ENCODE measurements at regions not wholly inside any gene's neighbourhood (a gene's known extent, or its start where the extent isn't known, plus 50 kb on each side); places are given as distances from the start of the nearest gene placed in this dataset.
"Not testable (repeated sequence)": the region's sequence is repeated elsewhere in the genome, so short reads cannot be mapped to it uniquely, and the experiment has no call there.

DNA sequence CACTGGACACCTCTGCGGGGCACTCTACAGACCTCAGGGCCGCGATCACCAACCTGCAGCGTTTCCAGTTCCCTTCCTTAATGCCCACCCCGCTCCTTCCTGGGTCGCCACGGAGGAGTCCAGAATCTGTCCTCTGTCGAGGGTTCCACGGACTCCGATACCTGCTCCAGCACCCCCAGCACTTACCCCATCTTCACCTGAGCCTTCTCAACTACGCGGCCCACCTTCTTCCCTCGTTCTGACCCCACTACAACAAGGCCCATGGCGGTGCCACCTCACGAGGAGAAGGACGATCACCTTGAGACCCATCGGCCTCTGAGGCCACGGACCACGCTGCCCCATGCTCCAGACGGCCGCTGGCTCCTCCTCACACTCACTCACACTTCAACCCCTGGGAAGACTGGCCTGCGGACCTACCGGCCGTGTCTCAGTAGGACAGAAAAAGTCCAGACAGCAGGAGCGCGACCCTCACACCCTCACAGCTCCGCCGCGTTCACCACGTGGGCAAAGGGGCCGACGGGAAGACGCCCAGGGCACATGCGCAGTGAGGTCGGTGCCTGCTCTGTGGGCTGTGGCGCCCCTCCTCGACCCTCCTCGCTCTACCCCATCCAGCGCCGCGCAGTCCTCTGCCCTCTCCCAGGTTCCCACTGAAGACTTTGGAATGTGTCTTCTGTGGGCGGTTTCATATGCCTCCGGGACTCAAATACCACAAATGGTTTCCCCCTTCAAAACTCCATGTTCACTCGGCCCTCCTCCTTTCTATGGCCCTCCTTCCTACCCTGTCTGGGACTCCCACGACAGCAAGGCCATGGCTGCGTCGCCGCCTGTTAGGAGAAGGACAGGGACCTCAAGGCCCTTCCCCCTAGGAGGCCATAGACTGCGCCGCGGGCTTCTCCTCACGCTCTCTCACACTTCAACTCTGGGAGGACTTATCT, 193.9 kb upstream of the PHF14 start:
- DNase-seq (ENCODE audit: low read depth) = no peak

DNA sequence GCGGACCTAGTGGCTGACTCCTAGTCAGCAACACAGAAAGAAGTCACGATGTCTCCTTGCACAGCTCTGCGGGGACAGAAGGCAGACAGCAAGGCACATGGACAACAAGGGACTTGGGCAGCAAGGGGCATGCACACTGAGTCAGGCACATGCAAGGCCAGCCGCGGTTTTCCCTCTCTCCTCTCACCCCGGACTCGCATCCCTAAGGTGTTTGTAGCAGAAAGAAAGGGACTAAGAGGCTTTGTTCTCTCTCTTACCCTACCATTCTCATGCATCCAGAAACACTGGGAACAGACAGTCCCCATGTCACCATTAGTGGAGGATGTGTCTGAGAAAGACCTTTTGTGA, 193.3 kb upstream of the PHF14 start:
- no peak for DNase-seq (ENCODE audit: low read depth)

DNA sequence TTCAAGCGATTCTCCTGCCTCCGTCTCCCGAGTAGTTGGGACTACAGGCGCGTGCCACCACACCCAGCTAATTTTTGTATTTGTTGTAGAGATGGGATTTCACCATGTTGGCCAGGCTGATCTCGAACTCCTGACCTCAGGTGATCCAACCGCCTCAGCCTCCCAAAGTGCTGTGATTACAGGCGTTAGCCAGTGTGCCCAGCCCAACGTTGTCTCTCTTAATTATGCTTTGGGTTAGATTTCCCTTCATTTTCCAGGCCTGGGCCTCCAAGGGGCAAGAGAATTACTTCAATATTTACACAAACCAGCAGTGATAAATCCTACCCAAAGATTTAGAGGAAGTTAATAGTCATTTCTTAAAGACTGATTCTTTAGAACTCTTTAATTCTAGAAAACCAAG, 186.7 kb upstream of the PHF14 start:
- DNase-seq (ENCODE audit: low read depth) = not testable (repeated sequence)

DNA sequence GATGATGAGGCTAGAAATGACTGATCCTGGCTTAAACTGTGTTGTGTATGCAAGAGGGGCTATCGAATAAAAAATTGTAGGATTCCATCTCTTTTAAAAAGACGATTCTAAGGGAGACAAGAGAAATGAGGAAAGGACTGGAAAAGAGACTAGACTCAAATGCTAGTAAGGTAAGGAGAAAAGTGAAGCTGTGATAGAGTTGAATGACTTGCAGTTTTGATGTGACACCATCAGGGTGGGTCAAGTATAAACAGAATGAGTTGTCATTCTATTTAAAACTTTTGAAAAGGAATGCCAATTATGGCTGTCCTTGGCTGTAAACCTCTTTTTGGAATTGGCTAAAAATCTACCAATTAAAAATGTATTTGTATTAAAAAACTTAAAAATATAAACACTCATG, 184.5 kb upstream of the PHF14 start:
- no peak for DNase-seq (ENCODE audit: low read depth)

DNA sequence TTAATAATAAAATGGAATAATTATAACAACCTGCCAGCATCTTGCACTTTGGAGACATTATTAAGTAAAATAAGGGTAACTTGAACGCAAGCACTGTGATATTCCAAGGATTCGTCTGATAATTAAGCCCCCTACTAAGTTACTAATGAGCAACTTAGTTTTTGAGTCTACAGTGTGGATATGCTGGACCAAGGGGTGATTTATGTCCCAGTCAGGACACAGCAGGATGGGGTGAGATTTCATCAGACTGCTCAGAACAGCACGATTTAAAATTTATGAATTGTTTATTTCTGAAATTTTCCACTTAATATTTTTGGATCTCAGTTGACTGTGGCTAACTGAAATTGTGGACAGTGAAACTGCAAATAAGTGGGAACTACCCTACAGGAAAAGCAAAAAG, 182.8 kb upstream of the PHF14 start:
- no peak for DNase-seq (ENCODE audit: low read depth)

DNA sequence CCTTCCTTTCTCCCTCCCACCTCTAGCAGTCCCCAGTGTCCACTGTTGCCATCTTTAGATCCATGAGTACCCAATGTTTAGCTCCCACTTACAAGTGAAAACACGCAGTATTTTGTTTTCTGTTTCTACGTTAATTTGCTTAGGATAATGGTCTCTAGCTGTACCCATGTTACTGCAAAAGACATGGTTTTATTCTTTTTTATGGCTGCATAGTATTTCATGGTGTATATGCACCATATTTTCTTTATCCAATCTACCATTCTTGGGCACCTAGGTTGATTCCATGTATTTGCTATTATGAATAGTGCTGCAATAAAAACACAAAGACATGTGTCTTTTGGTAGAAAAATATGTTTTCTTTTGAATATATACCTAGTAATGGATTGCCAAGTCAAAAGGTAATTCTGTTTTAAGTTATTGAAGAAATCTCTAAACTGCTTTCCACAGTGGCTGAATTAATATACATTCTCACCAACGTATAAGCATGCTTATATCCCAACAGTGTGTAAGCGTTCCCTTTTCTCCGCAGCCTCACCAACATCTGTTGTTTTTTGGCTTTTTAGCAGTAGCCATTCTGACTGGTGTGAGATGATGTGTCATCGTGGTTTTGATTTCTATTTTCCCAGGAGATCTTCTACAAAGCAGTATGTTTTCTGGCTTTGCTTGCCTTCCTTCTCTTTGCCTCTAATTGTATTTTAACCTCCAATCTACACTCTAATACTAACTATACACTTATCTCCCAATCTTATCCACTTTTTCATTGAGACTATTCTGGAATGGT, 179.5 kb upstream of the PHF14 start:
- no peak for DNase-seq (ENCODE audit: low read depth)

DNA sequence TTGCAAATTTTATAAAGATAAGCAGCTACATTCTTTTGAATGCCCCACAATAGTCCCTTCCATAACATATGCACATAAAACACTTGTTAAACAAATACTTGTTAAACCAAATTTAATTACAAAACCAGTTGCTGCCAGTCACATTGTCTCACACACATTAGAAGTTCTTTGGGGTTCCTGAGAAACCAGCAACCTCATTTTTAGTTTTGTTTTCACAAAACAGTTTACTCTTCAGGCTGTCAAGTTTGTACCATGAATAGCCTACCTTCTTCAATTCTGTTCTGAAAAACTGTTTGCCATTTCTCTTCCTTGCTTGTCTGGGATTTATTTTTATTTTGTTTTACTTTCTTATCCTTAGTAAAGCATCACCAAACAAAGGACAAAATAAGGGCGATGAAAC, 176.5 kb upstream of the PHF14 start:
- DNase-seq (ENCODE audit: low read depth) = no peak

DNA sequence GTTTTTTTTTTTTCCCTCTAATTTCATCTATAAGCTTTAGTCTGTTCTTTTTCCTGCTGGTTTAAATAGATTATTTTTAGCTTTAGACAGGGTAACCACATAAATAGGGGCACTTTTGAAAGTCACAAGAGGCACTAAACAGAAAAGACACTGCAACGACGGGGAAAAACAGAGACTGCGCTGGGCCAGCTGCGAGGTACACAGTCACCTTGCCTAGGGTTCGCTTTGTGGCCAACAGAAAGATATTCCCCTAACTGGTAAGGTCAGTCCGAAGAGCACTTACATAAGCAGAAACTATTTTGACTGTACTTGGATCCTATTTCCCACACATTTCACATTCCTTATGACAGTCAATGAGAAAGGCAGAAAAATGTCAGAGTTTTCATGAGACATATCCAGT, 175.6 kb upstream of the PHF14 start:
- no peak for DNase-seq (ENCODE audit: low read depth)

DNA sequence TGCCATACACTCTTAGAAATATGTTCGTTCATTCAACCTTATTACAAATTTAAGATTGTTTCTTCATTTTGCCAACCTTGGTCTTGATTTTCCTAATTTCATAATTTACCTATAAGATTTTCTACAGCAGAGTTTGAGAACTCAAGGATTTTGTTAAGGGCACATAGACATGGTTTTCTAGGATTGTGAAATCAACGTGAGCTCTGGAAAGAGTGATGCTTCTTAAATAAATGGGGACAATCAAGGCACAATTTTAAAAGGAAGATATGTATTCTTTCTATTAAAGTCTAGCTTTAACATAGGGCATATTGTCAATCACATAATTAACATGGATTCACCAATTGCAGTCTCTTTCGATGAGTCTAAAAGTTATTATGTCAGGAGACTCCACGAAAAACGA, 174.2 kb upstream of the PHF14 start:
- no peak for DNase-seq (ENCODE audit: low read depth)

DNA sequence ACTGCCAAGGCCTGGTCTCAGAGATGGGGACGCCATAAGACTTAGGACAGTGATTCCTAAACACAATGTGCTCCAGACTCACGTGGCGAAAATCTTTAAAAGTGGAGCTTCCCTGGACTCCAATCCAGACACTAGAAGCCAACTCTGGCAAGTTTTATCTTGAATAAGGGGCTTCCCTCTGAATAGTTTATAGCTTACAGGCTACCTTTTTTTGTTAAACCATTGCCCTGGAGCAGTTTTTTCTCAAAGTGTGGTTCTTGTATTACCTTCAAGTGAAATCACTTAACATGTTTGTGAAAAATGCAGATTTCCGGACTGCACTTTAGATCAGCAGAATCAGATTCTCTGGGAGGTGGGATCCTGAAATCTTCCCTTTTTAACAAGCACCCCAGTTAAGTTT, 171.7 kb upstream of the PHF14 start:
- DNase-seq (ENCODE audit: low read depth) = no peak

DNA sequence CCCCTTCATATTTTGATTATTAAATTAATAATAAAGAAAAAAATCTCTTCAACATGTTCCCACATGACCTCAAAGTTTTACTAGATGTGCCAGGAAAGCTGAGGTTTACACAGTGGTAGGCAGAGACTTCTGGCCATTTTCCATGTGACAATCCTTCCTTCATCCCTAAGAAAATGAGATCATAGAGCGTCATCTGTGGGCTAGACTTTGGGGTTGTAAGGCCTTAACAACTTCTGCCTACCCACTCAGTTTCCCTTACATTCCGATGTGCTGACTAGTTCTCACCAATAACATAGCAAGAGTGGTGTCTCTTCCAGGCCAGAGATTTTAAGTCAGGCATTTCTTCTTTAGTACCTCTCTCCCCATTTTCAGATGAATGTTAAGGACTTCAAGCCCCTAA, 171.1 kb upstream of the PHF14 start:
- peak; percentile 0 for DNase-seq (ENCODE audit: low read depth)

DNA sequence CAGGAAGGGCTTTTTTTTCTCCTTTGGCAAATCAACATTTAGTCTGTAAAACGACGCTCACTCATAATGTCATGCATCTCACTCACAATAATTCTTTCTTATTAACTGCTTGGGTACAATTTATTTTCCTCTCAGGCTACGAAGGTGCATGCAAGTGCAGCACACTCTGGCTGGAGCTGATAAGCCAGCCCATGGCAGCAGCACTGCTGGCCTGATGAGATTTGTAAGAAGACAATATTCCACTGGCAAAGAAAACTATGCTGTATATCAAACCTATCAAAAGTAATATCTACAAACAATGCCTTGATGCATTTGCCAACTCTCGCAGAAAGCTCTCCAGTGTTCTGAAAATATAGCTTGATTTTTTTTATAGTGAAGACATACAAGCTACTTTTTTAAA, 170.0 kb upstream of the PHF14 start:
- no peak for DNase-seq (ENCODE audit: low read depth)

DNA sequence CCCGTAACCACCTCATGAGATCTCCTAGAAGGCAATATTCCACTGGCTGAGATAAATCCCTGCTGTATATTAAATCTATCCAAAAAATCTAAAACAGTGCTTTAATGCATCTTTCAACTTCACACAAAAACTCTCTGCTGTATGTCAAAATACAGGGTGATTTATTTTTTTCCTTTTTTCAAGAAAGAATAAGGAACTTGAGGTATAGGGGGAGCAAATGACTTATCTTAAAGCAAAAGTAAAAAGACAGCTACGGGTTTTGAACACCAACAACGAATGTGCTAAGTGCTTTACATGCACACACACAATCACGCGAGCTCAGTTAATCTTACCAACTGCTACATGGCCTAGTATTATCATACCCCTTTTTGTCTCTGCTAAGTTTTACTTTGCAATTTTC, 168.9 kb upstream of the PHF14 start:
- DNase-seq (ENCODE audit: low read depth) = no peak

DNA sequence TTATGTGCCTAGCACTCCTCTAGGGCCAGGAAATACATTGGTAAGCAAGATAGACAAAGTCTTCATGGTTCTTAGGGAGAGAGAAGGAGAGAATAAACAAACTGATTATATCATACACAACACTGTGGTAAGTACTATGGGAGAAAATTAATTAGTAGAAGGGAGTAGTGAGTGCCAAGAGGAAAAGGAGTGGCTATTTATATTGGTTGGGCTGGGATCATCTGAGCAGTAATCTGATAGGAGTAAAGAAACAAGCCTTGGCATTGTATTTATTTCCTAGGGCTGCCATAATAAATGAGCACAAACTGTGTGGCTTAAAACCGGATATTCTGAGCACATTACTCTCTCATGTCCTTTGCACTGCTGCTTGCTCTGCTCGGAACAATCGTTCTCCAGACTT, 158.1 kb upstream of the PHF14 start:
- no peak for DNase-seq (ENCODE audit: low read depth)

DNA sequence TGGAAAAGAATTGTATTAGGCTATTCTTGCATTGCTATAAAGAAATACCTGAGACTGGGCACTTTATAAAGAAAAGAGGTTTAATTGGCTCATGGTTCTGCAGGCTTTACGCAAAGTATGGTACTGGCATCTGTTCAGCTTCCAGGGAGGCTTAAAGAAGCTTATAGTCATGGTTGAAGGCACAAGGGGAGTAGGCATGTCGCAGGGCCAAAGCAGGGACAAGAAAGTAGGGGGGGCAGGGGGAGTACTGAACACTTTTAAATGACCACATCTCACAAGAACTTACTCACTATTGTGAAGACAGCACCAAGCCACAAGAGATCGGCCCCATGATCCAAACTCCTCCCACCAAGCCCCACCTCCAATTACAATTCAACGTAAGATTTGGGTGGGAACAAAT, 152.5 kb upstream of the PHF14 start:
- no peak for DNase-seq (ENCODE audit: low read depth)

DNA sequence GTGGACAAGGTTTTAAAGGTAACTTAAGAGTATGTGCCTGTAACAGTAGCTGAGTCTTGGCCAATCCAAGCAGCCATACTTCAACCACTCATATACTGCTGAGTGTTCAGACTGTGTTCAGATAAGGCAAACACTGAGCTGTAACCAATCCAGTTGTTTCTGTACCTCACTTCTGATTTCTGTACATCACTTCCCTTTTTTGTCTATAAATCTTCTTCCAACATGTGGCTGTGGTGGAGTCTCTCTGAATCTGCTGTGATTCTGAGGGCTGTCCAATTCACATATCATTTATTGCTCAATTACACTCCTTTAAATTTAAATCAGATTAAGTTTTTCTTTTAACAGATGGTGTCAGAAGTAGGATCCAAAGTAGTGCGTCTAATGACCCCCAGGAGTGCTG, 149.5 kb upstream of the PHF14 start:
- DNase-seq (ENCODE audit: low read depth) = no peak

DNA sequence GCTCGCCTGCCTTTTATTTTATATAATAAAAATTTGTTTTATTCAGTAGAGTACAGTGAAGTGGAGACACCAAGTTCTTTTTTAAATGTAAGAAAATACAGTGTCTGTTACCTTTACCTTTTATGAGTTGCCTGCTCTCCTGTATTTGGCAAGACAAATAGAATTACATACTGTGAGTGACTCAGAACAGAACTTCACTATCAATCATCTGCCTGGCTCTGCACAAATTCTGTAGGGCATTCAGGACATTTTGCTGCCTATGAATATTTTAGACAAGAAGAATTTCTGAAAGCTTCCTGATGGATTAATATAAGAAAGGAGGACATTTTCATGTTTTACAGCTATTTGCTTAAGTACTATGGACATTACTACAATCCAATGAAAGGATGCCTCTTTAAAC, 135.4 kb upstream of the PHF14 start:
- no peak for DNase-seq (ENCODE audit: low read depth)

DNA sequence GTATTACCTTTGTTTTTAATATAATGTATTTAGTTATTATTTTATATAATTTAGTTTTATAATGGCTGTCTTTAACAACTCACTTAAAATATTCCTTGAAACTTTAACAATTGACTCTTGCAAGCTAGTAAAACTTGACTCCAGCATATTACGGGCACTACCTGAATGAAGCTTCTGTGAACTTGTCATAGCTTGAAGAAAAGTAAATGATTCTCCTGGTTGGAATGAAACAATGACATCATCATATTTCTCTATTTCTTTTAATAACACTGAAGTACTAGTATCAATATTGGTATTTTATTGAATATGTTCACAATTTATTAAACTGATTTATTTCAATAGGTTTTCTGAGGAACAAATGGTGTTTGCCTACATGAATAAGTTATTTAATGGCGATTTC, 128.4 kb upstream of the PHF14 start:
- no peak for DNase-seq (ENCODE audit: low read depth)

DNA sequence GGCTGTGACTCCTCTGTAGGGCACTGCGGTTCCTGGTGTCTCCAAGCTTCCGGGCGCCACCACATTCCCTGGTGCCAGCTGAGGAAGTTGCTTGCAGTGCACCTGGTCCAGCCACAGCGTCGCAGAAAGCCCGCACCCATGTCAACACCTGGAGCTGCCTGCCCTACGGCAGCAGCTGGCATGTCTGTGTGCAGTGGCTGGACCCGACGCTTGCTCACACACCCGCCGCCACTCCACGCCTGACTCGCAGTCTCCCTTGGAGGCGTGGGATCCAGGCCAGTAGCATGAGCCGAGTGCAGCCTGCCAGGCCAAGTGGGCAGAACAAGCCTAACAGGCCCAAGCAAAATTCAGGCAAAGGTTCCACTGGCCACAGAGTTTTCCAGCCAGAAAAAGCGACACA, 118.1 kb upstream of the PHF14 start:
- no peak for DNase-seq (ENCODE audit: low read depth)

DNA sequence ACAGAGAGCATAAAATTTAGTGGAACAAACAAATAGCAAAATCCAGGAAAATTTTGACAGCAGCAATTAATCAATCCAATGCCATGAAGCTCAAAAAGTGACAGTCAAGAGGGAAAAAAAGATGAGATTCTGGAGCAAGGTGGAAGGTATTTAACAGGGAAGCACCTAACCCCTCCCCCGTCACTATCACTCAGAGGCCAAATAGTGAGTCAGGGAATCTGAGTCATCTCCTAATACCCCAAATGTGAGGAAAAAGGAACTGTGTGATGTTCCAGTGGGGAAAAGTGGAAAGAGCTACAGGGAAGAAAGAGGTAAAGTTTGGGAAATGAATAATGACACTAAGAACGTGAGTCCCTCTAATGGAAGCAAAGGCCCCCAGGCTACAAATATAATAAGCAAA, 113.2 kb upstream of the PHF14 start:
- DNase-seq (ENCODE audit: low read depth) = no peak

DNA sequence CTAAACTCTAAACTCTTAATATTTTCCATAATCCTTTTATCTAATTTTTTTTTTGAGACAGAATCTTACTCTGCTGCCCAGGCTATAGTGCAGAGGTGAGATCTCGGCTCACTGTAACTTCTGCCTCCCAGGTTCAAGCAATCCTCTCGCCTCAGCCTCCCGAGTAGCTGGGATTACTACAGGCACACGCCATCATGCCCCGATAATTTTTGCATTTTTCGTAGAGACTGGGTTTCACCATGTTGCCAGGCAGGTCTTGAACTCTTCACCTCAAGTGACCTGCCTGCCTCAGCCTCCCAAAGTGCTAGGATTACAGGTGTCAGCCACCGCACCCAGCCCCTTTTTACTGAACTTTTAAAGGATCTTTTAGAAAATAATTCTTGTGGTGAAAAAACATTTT, 110.2 kb upstream of the PHF14 start:
- DNase-seq (ENCODE audit: low read depth) = no peak

DNA sequence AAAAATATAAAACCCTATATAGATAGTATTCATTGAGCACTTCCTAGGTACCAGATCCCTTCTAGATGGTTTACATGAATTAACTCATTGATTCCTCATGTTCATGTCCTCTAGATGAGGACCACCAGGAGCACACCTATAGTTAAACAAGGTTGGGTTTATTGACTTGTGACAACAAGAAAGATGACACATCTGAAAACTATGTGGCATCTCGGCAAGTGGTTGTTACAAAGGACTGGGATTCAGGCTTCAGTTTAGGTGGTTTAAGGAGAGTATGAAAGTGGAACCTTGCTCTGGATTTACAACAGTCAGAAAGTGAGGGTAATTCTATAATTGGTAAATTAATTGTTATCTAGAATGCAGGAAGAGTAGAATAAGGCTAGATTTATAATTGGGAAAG, 99.0 kb upstream of the PHF14 start:
- DNase-seq (ENCODE audit: low read depth) = no peak

DNA sequence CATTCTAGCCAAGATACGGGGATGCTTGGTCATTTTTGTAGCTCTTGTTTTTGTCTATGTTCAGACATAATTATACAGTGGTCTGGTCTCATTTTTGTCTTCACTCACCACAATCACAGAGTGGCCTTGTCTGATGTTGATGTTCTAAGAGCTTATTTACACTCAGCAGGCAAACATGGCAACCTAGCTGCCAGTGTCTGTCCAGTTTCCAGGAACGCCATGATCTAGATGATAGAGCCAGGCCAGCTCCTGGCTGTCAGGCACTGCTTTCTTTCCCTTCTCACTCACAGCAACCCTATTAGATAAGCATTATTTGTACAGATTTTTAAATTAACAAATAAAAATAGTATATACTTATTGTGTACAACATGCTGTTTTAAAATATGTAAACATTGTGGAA, 98.6 kb upstream of the PHF14 start:
- DNase-seq (ENCODE audit: low read depth) = no peak

DNA sequence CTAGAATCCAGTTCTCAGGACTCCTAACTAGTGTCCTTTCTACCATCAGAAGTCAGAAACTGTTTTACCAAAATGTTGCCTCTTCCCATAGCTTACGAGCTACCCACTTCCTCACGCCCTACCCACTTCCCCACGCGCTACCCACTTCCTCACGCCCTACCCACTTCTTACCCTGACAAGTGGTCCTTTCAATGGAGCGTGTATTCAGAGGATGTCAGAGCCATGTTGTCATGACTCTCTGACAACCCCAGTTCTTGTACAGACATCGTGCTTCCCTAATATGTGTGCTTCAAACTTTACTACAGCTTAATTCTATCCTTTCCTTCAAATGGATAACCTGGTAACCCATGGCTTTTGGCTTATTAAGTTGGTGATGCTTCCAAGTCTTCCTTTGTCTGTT, 84.8 kb upstream of the PHF14 start:
- DNase-seq (ENCODE audit: low read depth) = no peak
